GM12872 (cell line): ENCODE measurements at regions not wholly inside any gene's neighbourhood (a gene's known extent, or its start where the extent isn't known, plus 50 kb on each side); places are given as distances from the start of the nearest gene placed in this dataset.

Experiments
- CTCF ChIP-seq: IDR thresholded peaks from 3 replicates; pipeline ENCODE4 v1.5.1; 2011; ENCODE audit warnings: low read depth, mild to moderate bottlenecking, low read length, moderate library complexity; ENCODE audit not compliant: insufficient read depth

GRCh38 chr5:35284364-35284763, 54.1 kb upstream of the PRLR start:
- no peak for TF ChIP-seq CTCF

GRCh38 chr5:35282810-35283209, 52.5 kb upstream of the PRLR start:
- no peak for TF ChIP-seq CTCF

DNA sequence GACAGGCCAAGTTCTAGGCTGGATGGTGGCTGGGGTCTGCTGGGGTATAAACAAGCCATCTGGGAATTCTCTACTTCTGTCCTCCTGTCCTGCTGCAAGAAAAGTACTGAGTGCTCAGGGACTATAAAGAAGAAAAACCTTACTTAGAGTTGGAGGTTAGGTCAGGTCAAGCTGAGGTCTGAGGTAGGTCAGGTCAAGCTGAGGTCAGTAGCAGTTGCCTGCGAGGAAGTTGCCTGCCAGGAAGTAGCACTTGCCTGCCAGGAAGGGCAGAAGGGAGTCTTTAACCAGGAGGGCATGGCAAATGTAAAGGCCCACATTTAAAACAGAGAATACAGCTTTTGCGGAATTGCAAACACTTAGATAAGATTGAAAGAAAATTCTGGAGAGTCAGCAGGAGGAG, 51.3 kb upstream of the PRLR start:
- no peak for TF ChIP-seq CTCF
